ENCODE measurements at regions not wholly inside any gene's neighbourhood (a gene's known extent, or its start where the extent isn't known, plus 50 kb on each side); places are given as distances from the start of the nearest gene placed in this dataset.

DNA sequence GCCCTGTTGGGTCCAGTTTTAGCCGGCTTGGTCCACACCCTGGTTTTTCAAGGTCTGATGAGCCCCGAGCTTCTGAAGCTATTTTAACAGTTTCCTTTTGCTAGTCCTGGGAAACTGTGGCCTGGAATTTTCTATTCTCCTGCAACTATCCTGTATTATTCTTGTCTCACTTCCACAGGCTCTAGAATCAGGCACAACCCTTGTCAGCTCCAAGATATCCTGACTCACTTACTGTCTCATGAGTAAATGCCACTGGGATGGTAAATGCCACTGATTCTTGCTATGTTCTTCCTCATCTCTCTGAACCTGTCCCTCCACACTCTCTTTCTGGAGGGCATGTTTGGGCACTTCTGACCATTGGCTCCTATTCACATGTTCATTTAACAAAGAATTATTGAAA lies 611.5 kb upstream of the IGFBP3 start (continued):
- TF ChIP-seq JUND (IDR thresholded peaks at IDR 0.05) (no peak), EZH2phosphoT487 (IDR thresholded peaks at IDR 0.05; ENCODE audit: borderline replicate concordance) (no peak), ZNF274 (IDR thresholded peaks at IDR 0.05; ENCODE audit: low read depth, low read length) (no peak), TCF7L2 (IDR thresholded peaks at IDR 0.05; ENCODE audit: borderline replicate concordance, extremely low read depth, insufficient read depth, insufficient read length) (no peak), POLR2A (IDR thresholded peaks at IDR 0.05; ENCODE audit: borderline replicate concordance, extremely low read depth, insufficient read depth, insufficient read length) (no peak), CBX3 (IDR thresholded peaks at IDR 0.05; ENCODE audit: low read depth) (no peak), RAD21 (IDR thresholded peaks at IDR 0.05; ENCODE audit: low read depth) (no peak), ZFX (IDR thresholded peaks at IDR 0.05) (no peak)

DNA sequence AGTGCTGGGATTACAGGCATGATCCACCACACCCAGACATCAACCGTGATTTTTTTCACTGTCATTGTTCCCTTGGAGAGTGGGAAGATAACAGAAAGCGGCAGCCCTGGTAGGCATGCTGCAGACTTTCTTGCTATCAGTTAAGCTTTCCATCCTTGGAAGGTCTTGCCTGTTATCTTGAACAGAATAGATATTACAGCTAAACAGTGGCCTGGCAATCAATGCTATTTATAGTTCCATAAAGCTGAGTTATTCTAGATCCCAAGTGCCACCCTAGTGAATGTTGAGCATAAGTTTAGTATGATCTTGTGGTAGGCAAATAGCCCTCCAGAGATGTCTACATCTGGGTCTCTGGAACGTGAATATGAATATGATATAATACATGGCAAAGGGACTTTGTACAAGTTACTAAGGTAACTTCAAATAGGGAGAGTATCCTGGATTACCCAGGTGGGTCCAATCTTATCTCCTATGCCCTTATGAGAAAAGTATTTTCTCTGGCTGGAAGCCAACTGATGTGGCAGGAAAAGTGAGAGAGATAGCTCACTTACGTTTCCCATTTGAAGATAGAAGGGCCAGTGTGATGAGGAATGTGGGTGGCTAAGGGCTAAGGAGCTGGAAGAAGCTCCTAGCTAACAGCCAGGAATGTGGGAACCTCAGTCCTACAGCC lies 609.1 kb upstream of the IGFBP3 start:
- no peak for ATAC-seq
- intact Hi-C loops (cut with micrococcal nuclease) = no loop called here

More for the DNA sequence above, 609.1 kb upstream of the IGFBP3 start:
- Histone ChIP-seq H3K9me2 (ENCODE audit: insufficient read depth) (no peaks in the 10 kb centered on the region), H3K79me2 (ENCODE audit: insufficient read depth, low read length) (no peaks in the 10 kb centered on the region), H3K27ac (ENCODE audit: low read depth, low read length) (no peak overlapping the region), H3K27me3 (ENCODE audit: insufficient read depth, low read length) (no peaks in the 10 kb centered on the region), H3K4me1 (ENCODE audit: control insufficient read depth in 1 of 2, insufficient read depth in 2 of 2, low read length in 2 of 2) (peaks cover 6 to 14% of the 10 kb centered on the region in 2 experiments), H2AFZ (ENCODE audit: low read depth, low read length, poor library complexity, severe bottlenecking) (no peak overlapping the region), H3K9ac (ENCODE audit: low read length) (no peak overlapping the region), H3K36me3 (ENCODE audit: control insufficient read depth in 1 of 2, insufficient read depth in 2 of 2, low read length in 2 of 2) (no peaks in the 10 kb centered on the region), H3K9me3 (ENCODE audit: control insufficient read depth in 1 of 2, insufficient read depth in 1 of 2, low read depth in 1 of 2, low read length in 2 of 2) (no peaks in the 10 kb centered on the region), H4K20me1 (ENCODE audit: insufficient read depth) (no peaks in the 10 kb centered on the region), H3K4me3 (replicated peaks in 1 of 2; ENCODE audit: low read depth in 1 of 2, low read length in 2 of 2) (no peak overlapping the region), H3K4me2 (ENCODE audit: low read length) (no peak overlapping the region)
- no TSS peak for BruUV-seq (replicated peaks)
- no peak for TF ChIP-seq SP1 (IDR thresholded peaks at IDR 0.05; ENCODE audit: low read depth)
- no peak for TF ChIP-seq POLR2AphosphoS5 (IDR thresholded peaks at IDR 0.05; ENCODE audit: low read depth, low read length)
- TF ChIP-seq, protein P1, sequence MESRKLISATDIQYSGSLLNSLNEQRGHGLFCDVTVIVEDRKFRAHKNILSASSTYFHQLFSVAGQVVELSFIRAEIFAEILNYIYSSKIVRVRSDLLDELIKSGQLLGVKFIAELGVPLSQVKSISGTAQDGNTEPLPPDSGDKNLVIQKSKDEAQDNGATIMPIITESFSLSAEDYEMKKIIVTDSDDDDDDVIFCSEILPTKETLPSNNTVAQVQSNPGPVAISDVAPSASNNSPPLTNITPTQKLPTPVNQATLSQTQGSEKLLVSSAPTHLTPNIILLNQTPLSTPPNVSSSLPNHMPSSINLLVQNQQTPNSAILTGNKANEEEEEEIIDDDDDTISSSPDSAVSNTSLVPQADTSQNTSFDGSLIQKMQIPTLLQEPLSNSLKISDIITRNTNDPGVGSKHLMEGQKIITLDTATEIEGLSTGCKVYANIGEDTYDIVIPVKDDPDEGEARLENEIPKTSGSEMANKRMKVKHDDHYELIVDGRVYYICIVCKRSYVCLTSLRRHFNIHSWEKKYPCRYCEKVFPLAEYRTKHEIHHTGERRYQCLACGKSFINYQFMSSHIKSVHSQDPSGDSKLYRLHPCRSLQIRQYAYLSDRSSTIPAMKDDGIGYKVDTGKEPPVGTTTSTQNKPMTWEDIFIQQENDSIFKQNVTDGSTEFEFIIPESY (IDR thresholded peaks at IDR 0.05; ENCODE audit: extremely low read depth, insufficient replicate concordance, low read length) = no peak
- TF ChIP-seq EZH2 (IDR thresholded peaks at IDR 0.05) = no peak
- no peak for TF ChIP-seq ZFX (IDR thresholded peaks at IDR 0.05)
- TF ChIP-seq, protein P2, sequence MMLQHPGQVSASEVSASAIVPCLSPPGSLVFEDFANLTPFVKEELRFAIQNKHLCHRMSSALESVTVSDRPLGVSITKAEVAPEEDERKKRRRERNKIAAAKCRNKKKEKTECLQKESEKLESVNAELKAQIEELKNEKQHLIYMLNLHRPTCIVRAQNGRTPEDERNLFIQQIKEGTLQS (IDR thresholded peaks at IDR 0.05) = no peak
- no peak for TF ChIP-seq EGR1 (IDR thresholded peaks at IDR 0.05; ENCODE audit: low read depth)
- DNase-seq (ENCODE audit: low read depth, low spot score) = no peak
- ChIA-PET POLR2A (no interaction called here), CTCF (no interaction called here), RAD21 (ENCODE audit: low non-redundant PET in 1 of 2, low total read pairs in 2 of 2, uncharacterized antibody in 2 of 2, unreplicated experiment in 2 of 2) (no interaction called here)
